HepG2 (cell line): ENCODE measurements at regions not wholly inside any gene's neighbourhood (a gene's known extent, or its start where the extent isn't known, plus 50 kb on each side); places are given as distances from the start of the nearest gene placed in this dataset.

Source experiments
- AHR ChIP-seq: IDR thresholded peaks from 2 replicates; pipeline ENCODE4 v1.6.1; 2018; ENCODE audit warnings: missing genetic modification reagents, missing compliant biosample characterization
- ATAD3A ChIP-seq: sonication (generic); formaldehyde crosslinking; IDR thresholded peaks from 2 replicates; pipeline ENCODE4 v1.4.0; 2020; ENCODE audit warnings: missing genetic modification reagents
- CAMTA2 ChIP-seq: sonication (generic); formaldehyde crosslinking; IDR thresholded peaks from 2 replicates; pipeline ENCODE4 v1.4.0; 2020; ENCODE audit warnings: mild to moderate bottlenecking, missing genetic modification reagents, borderline replicate concordance
- HES4 ChIP-seq: sonication (generic); formaldehyde crosslinking; IDR thresholded peaks from 2 replicates; pipeline ENCODE4 v1.9.0; 2021; ENCODE audit warnings: mild to moderate bottlenecking, missing genetic modification reagents, borderline replicate concordance
- KDM2A ChIP-seq: sonication (generic); formaldehyde crosslinking; IDR thresholded peaks from 2 replicates; pipeline ENCODE4 v1.4.0; 2020; ENCODE audit warnings: low read depth, missing genetic modification reagents, borderline replicate concordance
- KLF11 ChIP-seq: IDR thresholded peaks from 2 replicates; pipeline ENCODE4 v1.6.1; 2016; ENCODE audit warnings: missing compliant biosample characterization
- MIER3 ChIP-seq: IDR thresholded peaks from 2 replicates; pipeline ENCODE4 v1.6.1; 2016; ENCODE audit warnings: missing compliant biosample characterization, borderline replicate concordance
- NFE2L1 ChIP-seq: sonication (generic); formaldehyde crosslinking; IDR thresholded peaks from 2 replicates; pipeline ENCODE4 v1.4.0; 2020; ENCODE audit warnings: missing genetic modification reagents, mild to moderate bottlenecking, borderline replicate concordance
- NONO ChIP-seq, 2 experiments: fragments of 450-650 bp in 1 of 2; sonication (generic) in 1 of 2; formaldehyde crosslinking in 1 of 2; IDR thresholded peaks in 1 of 2; conservative IDR thresholded peaks in 1 of 2; 2 replicates each; pipeline versions ENCODE4 v1.6.1 to v1.8.0; 2017 to 2022; ENCODE audit warnings: mild to moderate bottlenecking in 1 of 2, missing genetic modification reagents in 1 of 2, moderate library complexity in 1 of 2
- PRPF4 ChIP-seq: fragments of 200-400 bp; formaldehyde crosslinking; IDR thresholded peaks from 2 replicates; pipeline ENCODE4 v1.6.1; 2016; ENCODE audit warnings: low read length, low read depth; ENCODE audit not compliant: poor library complexity, severe bottlenecking
- SP2 ChIP-seq: sonication (generic); formaldehyde crosslinking; IDR thresholded peaks from 2 replicates; pipeline ENCODE4 v1.5.1; 2020; ENCODE audit warnings: mild to moderate bottlenecking, missing genetic modification reagents
- SP5 ChIP-seq: IDR thresholded peaks from 2 replicates; pipeline ENCODE4 v1.6.1; 2016; ENCODE audit warnings: low read depth, borderline replicate concordance
- TFAP4 ChIP-seq: sonication (generic); IDR thresholded peaks from 2 replicates; pipeline ENCODE4 v1.6.1; 2016; ENCODE audit warnings: low read depth, borderline replicate concordance
- ZFP1 ChIP-seq: IDR thresholded peaks from 2 replicates; pipeline ENCODE4 v1.6.1; 2016
- ZFP36L2 ChIP-seq: sonication (generic); formaldehyde crosslinking; IDR thresholded peaks from 2 replicates; pipeline ENCODE4 v1.4.0; 2020; ENCODE audit warnings: missing genetic modification reagents
- ZKSCAN5 ChIP-seq: sonication (generic); formaldehyde crosslinking; IDR thresholded peaks from 2 replicates; pipeline ENCODE4 v1.5.1; 2020; ENCODE audit warnings: mild to moderate bottlenecking, missing genetic modification reagents
- ZNF432 ChIP-seq: sonication (generic); formaldehyde crosslinking; IDR thresholded peaks from 2 replicates; pipeline ENCODE4 v1.5.0; 2020; ENCODE audit warnings: missing genetic modification reagents, mild to moderate bottlenecking, borderline replicate concordance
- ZNF563 ChIP-seq: sonication (generic); formaldehyde crosslinking; IDR thresholded peaks from 2 replicates; pipeline ENCODE4 v1.8.0; 2022; ENCODE audit warnings: mild to moderate bottlenecking, moderate library complexity, missing genetic modification reagents
- ZNF674 ChIP-seq: sonication (generic); formaldehyde crosslinking; IDR thresholded peaks from 2 replicates; pipeline ENCODE4 v1.5.0; 2020; ENCODE audit warnings: low read depth, mild to moderate bottlenecking, missing genetic modification reagents
- ZNF740 ChIP-seq: sonication (generic); formaldehyde crosslinking; IDR thresholded peaks from 2 replicates; pipeline ENCODE4 v1.4.0; 2020; ENCODE audit warnings: missing genetic modification reagents
- ZNF766 ChIP-seq: sonication (generic); formaldehyde crosslinking; IDR thresholded peaks from 2 replicates; pipeline ENCODE4 v1.5.0; 2020; ENCODE audit warnings: missing genetic modification reagents, borderline replicate concordance
- TF ChIP-seq, protein P1 (sequence below): sonication (generic); formaldehyde crosslinking; IDR thresholded peaks from 2 replicates; pipeline ENCODE4 v1.5.1; 2020; ENCODE audit warnings: mild to moderate bottlenecking, missing genetic modification reagents
- TF ChIP-seq, protein P2 (sequence below): IDR thresholded peaks from 2 replicates; pipeline ENCODE4 v1.6.1; 2016; ENCODE audit warnings: low read depth, control low read depth
- TF ChIP-seq, protein P3 (sequence below): sonication (generic); formaldehyde crosslinking; IDR thresholded peaks from 2 replicates; pipeline ENCODE4 v1.8.1; 2023; ENCODE audit warnings: missing genetic modification reagents, inconsistent platforms, borderline replicate concordance

GRCh38 chr2:84293791-84294380 is 165.2 kb downstream of the SUCLG1 start (continued):
- TF ChIP-seq, protein P1, sequence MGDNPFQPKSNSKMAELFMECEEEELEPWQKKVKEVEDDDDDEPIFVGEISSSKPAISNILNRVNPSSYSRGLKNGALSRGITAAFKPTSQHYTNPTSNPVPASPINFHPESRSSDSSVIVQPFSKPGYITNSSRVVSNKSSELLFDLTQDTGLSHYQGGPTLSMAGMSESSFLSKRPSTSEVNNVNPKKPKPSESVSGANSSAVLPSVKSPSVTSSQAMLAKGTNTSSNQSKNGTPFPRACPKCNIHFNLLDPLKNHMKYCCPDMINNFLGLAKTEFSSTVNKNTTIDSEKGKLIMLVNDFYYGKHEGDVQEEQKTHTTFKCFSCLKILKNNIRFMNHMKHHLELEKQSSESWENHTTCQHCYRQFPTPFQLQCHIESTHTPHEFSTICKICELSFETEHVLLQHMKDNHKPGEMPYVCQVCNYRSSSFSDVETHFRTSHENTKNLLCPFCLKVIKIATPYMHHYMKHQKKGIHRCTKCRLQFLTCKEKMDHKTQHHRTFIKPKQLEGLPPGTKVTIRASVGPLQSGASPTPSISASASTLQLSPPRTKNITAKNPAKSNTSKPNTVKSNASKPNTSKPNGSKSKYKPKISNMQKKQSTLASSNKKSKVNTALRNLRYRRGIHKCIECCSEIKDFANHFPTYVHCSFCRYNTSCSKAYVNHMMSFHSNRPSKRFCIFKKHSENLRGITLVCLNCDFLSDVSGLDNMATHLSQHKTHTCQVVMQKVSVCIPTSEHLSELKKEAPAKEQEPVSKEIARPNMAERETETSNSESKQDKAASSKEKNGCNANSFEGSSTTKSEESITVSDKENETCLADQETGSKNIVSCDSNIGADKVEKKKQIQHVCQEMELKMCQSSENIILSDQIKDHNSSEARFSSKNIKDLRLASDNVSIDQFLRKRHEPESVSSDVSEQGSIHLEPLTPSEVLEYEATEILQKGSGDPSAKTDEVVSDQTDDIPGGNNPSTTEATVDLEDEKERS (CRISPR knock-in tag), result peak; percentile 99
- peak; percentile 56; the same call in 1 of the 2 replicates for TF ChIP-seq ZNF766 (CRISPR knock-in tag)
- peak; percentile 82; the same call in 1 of the 2 replicates for TF ChIP-seq KLF11 (CRISPR knock-in tag)
- TF ChIP-seq CAMTA2 (CRISPR knock-in tag), result no peak
- peak; percentile 54; the same call in 1 of the 2 replicates for TF ChIP-seq ZNF563 (CRISPR knock-in tag)
- TF ChIP-seq KDM2A (CRISPR knock-in tag), result peak; percentile 53; the same call in 1 of the 2 replicates
- no peak for TF ChIP-seq ATAD3A (CRISPR knock-in tag)
- TF ChIP-seq NFE2L1 (CRISPR knock-in tag), result peak; percentile 3; the same call in 1 of the 2 replicates
- no peak for TF ChIP-seq ZNF432 (CRISPR knock-in tag)
- TF ChIP-seq AHR (CRISPR knock-in tag), result peak; percentile 41; the same call in 1 of the 2 replicates
- no peak for TF ChIP-seq ZKSCAN5 (CRISPR knock-in tag)
- TF ChIP-seq ZNF674 (CRISPR knock-in tag), result no peak
- TF ChIP-seq HES4 (CRISPR knock-in tag), result no peak
- peak; percentile 58; the same call in 1 of the 2 replicates for TF ChIP-seq TFAP4
- TF ChIP-seq ZNF740, result no peak
- TF ChIP-seq ZFP1 (CRISPR knock-in tag), result peak; percentile 75; the same call in 1 of the 2 replicates
- TF ChIP-seq, protein P2, sequence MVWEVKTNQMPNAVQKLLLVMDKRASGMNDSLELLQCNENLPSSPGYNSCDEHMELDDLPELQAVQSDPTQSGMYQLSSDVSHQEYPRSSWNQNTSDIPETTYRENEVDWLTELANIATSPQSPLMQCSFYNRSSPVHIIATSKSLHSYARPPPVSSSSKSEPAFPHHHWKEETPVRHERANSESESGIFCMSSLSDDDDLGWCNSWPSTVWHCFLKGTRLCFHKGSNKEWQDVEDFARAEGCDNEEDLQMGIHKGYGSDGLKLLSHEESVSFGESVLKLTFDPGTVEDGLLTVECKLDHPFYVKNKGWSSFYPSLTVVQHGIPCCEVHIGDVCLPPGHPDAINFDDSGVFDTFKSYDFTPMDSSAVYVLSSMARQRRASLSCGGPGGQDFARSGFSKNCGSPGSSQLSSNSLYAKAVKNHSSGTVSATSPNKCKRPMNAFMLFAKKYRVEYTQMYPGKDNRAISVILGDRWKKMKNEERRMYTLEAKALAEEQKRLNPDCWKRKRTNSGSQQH (CRISPR knock-in tag), result 0 out of 2 replicates have a peak, but pooled peaks have one; percentile 40
- TF ChIP-seq ZFP36L2 (CRISPR knock-in tag), result no peak
- peak; percentile 90 for TF ChIP-seq SP5 (CRISPR knock-in tag)
- peak; percentile 91; the same call in 1 of the 2 replicates for TF ChIP-seq MIER3 (CRISPR knock-in tag)
- TF ChIP-seq, protein P3, sequence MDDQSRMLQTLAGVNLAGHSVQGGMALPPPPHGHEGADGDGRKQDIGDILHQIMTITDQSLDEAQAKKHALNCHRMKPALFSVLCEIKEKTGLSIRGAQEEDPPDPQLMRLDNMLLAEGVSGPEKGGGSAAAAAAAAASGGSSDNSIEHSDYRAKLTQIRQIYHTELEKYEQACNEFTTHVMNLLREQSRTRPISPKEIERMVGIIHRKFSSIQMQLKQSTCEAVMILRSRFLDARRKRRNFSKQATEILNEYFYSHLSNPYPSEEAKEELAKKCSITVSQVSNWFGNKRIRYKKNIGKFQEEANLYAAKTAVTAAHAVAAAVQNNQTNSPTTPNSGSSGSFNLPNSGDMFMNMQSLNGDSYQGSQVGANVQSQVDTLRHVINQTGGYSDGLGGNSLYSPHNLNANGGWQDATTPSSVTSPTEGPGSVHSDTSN (CRISPR knock-in tag), result no peak
- no peak for TF ChIP-seq PRPF4
- TF ChIP-seq SP2 (CRISPR knock-in tag), result no peak
- no peak for TF ChIP-seq NONO (IDR thresholded peaks at IDR 0.05)
- peak; percentile 64; the same call in 1 of the 2 replicates for TF ChIP-seq NONO (CRISPR knock-in tag; conservative IDR thresholded peaks at IDR 0.05)
